GM12878 (cell line): ENCODE measurements at regions not wholly inside any gene's neighbourhood (a gene's known extent, or its start where the extent isn't known, plus 50 kb on each side); places are given as distances from the start of the nearest gene placed in this dataset.

Experiments used
- BACH1 ChIP-seq: fragments of 450-650 bp; IDR thresholded peaks from 2 replicates; pipeline ENCODE4 v1.6.1; 2017; ENCODE audit warnings: mild to moderate bottlenecking, borderline replicate concordance
- CHD2 ChIP-seq: IDR thresholded peaks from 2 replicates; pipeline ENCODE4 v1.6.1; 2011; ENCODE audit warnings: low read depth, low read length, improper control_type of control experiment, borderline replicate concordance
- CREB1 ChIP-seq: IDR thresholded peaks from 2 replicates; pipeline ENCODE4 v1.6.1; 2012; ENCODE audit warnings: low read depth, mild to moderate bottlenecking, inconsistent platforms
- ESRRA ChIP-seq: IDR thresholded peaks from 2 replicates; pipeline ENCODE4 v1.6.1; 2012; ENCODE audit warnings: mild to moderate bottlenecking, low read length, improper control_type of control experiment
- JUND ChIP-seq: IDR thresholded peaks from 2 replicates; pipeline ENCODE4 v1.6.1; 2012; ENCODE audit warnings: low read depth, mild to moderate bottlenecking, low read length, improper control_type of control experiment, moderate library complexity
- LARP7 ChIP-seq: fragments of 450-650 bp; IDR thresholded peaks from 2 replicates; pipeline ENCODE4 v1.6.1; 2017; ENCODE audit warnings: mild to moderate bottlenecking
- MYC ChIP-seq: IDR thresholded peaks from 2 replicates; pipeline ENCODE4 v1.6.1; 2011; ENCODE audit warnings: mild to moderate bottlenecking, low read length, moderate library complexity, inconsistent platforms; ENCODE audit not compliant: insufficient read depth, insufficient replicate concordance, insufficient read length, severe bottlenecking
- NFIC ChIP-seq: IDR thresholded peaks from 2 replicates; pipeline ENCODE4 v1.6.1; 2012; ENCODE audit warnings: low read depth, mild to moderate bottlenecking, inconsistent platforms, low read length, moderate library complexity
- NR2C1 ChIP-seq: fragments of 450-650 bp; IDR thresholded peaks from 2 replicates; pipeline ENCODE4 v1.6.1; 2017; ENCODE audit warnings: antibody characterized with exemption, mild to moderate bottlenecking, moderate library complexity
- NR2F1 ChIP-seq: fragments of 450-650 bp; conservative IDR thresholded peaks from 2 replicates; pipeline ENCODE4 v1.6.1; 2017; ENCODE audit warnings: mild to moderate bottlenecking
- PML ChIP-seq: IDR thresholded peaks from 2 replicates; pipeline ENCODE4 v1.6.1; 2012; ENCODE audit warnings: low read length, inconsistent platforms
- POU2F2 ChIP-seq: IDR thresholded peaks from 3 replicates; pipeline ENCODE4 v1.6.1; 2011; ENCODE audit warnings: low read depth, mild to moderate bottlenecking, low read length, borderline replicate concordance
- RCOR1 ChIP-seq: conservative IDR thresholded peaks from 2 replicates; pipeline ENCODE4 v1.6.1; 2012; ENCODE audit warnings: low read depth, low read length, improper control_type of control experiment
- SIN3A ChIP-seq: IDR thresholded peaks from 2 replicates; pipeline ENCODE4 v1.6.1; 2012; ENCODE audit warnings: low read depth, low read length, improper control_type of control experiment
- SMAD5 ChIP-seq: IDR thresholded peaks from 2 replicates; pipeline ENCODE4 v1.6.1; 2016; ENCODE audit warnings: antibody characterized with exemption, low read depth
- SREBF2 ChIP-seq: IDR thresholded peaks from 2 replicates; pipeline ENCODE4 v1.6.1; 2012; ENCODE audit warnings: mild to moderate bottlenecking, low read length
- TCF3 ChIP-seq: IDR thresholded peaks from 2 replicates; pipeline ENCODE4 v1.6.1; 2012; ENCODE audit warnings: low read depth, mild to moderate bottlenecking, low read length, borderline replicate concordance; ENCODE audit not compliant: insufficient read depth
- YY1 ChIP-seq: IDR thresholded peaks from 2 replicates; pipeline ENCODE4 v1.6.1; 2011; ENCODE audit warnings: low read depth, mild to moderate bottlenecking, low read length
- ZBED1 ChIP-seq: IDR thresholded peaks from 2 replicates; pipeline ENCODE4 v1.6.1; 2016; ENCODE audit warnings: borderline replicate concordance
- ZNF274 ChIP-seq: IDR thresholded peaks from one replicate; pipeline ENCODE4 v1.8.0; 2011; ENCODE audit not compliant: insufficient read length, insufficient read depth
- TF ChIP-seq, protein P1 (sequence below): fragments of 450-650 bp; IDR thresholded peaks from 2 replicates; pipeline ENCODE4 v1.6.1; 2018; ENCODE audit warnings: borderline replicate concordance, mild to moderate bottlenecking; ENCODE audit not compliant: partially characterized antibody
- TF ChIP-seq, protein P2 (sequence below): fragments of 450-650 bp; IDR thresholded peaks from 2 replicates; pipeline ENCODE4 v1.6.1; 2016; ENCODE audit warnings: mild to moderate bottlenecking
- TF ChIP-seq, protein P3 (sequence below): IDR thresholded peaks from 2 replicates; pipeline ENCODE4 v1.6.1; 2012; ENCODE audit warnings: low read length, inconsistent platforms
- TF ChIP-seq, protein P4 (sequence below): fragments of 450-650 bp; IDR thresholded peaks from 2 replicates; pipeline ENCODE4 v1.6.1; 2017; ENCODE audit warnings: mild to moderate bottlenecking

DNA sequence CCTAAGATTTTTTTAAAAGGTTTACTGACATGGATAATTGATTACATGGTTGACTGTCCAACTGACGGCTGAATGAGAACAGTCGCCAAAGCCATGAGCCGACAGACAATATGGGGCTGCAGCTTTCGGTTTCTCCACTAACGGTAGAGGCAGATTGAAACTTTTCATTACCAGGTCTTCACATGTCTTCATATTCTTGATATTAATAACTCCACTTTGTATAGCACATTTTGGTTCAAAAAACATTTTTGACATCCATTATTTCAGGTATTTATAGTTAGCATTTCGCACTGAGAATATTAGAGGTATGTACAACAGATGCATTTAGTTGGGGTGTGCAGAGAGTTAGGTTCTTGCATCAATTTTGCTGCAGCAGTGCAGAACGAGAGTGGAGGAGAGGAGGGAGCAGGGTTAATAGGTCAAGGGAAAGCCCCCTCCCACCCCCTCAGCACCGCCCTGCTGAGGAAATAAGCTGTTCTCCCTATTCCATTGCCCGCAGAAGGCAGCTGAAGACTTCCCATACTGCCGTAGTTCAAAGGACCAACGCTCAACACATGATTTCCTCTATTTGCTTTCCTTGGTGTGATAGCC, 73.6 kb upstream of the ADTRP start (continued):
- TF ChIP-seq SIN3A (no peak), NR2C1 (no peak), YY1 (peak; percentile 69; the same call in 1 of the 2 replicates), RCOR1 (no peak), POU2F2 (0 out of 3 replicates have a peak, but pooled peaks have one; percentile 15), ZBED1 (peak; percentile 85; the same call in 1 of the 2 replicates), MYC (no peak), CREB1 (peak; percentile 64), ZNF274 (no peak), ESRRA (no peak), JUND (no peak), CHD2 (no peak), PML (no peak), LARP7 (no peak), NFIC (peak; percentile 96), SMAD5 (no peak; the same call in 1 of the 2 replicates), SREBF2 (no peak), TCF3 (0 out of 2 replicates have a peak, but pooled peaks have one; percentile 20), NR2F1 (no peak), BACH1 (no peak)
- TF ChIP-seq, protein P1, sequence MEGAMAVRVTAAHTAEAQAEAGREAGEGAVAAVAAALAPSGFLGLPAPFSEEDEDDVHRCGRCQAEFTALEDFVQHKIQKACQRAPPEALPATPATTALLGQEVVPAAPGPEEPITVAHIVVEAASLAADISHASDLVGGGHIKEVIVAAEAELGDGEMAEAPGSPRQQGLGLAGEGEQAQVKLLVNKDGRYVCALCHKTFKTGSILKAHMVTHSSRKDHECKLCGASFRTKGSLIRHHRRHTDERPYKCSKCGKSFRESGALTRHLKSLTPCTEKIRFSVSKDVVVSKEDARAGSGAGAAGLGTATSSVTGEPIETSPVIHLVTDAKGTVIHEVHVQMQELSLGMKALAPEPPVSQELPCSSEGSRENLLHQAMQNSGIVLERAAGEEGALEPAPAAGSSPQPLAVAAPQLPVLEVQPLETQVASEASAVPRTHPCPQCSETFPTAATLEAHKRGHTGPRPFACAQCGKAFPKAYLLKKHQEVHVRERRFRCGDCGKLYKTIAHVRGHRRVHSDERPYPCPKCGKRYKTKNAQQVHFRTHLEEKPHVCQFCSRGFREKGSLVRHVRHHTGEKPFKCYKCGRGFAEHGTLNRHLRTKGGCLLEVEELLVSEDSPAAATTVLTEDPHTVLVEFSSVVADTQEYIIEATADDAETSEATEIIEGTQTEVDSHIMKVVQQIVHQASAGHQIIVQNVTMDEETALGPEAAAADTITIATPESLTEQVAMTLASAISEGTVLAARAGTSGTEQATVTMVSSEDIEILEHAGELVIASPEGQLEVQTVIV = no peak
- TF ChIP-seq, protein P2, sequence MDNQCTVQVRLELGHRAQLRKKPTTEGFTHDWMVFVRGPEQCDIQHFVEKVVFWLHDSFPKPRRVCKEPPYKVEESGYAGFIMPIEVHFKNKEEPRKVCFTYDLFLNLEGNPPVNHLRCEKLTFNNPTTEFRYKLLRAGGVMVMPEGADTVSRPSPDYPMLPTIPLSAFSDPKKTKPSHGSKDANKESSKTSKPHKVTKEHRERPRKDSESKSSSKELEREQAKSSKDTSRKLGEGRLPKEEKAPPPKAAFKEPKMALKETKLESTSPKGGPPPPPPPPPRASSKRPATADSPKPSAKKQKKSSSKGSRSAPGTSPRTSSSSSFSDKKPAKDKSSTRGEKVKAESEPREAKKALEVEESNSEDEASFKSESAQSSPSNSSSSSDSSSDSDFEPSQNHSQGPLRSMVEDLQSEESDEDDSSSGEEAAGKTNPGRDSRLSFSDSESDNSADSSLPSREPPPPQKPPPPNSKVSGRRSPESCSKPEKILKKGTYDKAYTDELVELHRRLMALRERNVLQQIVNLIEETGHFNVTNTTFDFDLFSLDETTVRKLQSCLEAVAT = no peak
- TF ChIP-seq, protein P3, sequence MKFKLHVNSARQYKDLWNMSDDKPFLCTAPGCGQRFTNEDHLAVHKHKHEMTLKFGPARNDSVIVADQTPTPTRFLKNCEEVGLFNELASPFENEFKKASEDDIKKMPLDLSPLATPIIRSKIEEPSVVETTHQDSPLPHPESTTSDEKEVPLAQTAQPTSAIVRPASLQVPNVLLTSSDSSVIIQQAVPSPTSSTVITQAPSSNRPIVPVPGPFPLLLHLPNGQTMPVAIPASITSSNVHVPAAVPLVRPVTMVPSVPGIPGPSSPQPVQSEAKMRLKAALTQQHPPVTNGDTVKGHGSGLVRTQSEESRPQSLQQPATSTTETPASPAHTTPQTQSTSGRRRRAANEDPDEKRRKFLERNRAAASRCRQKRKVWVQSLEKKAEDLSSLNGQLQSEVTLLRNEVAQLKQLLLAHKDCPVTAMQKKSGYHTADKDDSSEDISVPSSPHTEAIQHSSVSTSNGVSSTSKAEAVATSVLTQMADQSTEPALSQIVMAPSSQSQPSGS = peak; percentile 90
- TF ChIP-seq, protein P4, sequence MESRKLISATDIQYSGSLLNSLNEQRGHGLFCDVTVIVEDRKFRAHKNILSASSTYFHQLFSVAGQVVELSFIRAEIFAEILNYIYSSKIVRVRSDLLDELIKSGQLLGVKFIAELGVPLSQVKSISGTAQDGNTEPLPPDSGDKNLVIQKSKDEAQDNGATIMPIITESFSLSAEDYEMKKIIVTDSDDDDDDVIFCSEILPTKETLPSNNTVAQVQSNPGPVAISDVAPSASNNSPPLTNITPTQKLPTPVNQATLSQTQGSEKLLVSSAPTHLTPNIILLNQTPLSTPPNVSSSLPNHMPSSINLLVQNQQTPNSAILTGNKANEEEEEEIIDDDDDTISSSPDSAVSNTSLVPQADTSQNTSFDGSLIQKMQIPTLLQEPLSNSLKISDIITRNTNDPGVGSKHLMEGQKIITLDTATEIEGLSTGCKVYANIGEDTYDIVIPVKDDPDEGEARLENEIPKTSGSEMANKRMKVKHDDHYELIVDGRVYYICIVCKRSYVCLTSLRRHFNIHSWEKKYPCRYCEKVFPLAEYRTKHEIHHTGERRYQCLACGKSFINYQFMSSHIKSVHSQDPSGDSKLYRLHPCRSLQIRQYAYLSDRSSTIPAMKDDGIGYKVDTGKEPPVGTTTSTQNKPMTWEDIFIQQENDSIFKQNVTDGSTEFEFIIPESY = no peak
